HEK293 (cell line): ENCODE measurements at regions not wholly inside any gene's neighbourhood (a gene's known extent, or its start where the extent isn't known, plus 50 kb on each side); places are given as distances from the start of the nearest gene placed in this dataset.

Experiments
- ZBTB8A ChIP-seq: fragments of 450-650 bp; formaldehyde crosslinking; IDR thresholded peaks from 2 replicates; pipeline ENCODE4 v1.5.1; 2016; ENCODE audit warnings: missing biosample characterization, missing genetic modification characterization
- ZNF146 ChIP-seq: fragments of 450-650 bp; formaldehyde crosslinking; IDR thresholded peaks from 2 replicates; pipeline ENCODE4 v1.5.1; 2016; ENCODE audit warnings: missing biosample characterization, missing genetic modification characterization
- ZNF664 ChIP-seq: fragments of 450-650 bp; formaldehyde crosslinking; IDR thresholded peaks from 2 replicates; pipeline ENCODE4 v1.5.1; 2016; ENCODE audit warnings: missing biosample characterization, missing genetic modification characterization
- TF ChIP-seq, protein P1 (sequence below): fragments of 450-650 bp; formaldehyde crosslinking; IDR thresholded peaks from 2 replicates; pipeline ENCODE4 v1.5.1; 2016; ENCODE audit warnings: missing biosample characterization, missing genetic modification characterization
- TF ChIP-seq, protein P2 (sequence below): fragments of 450-650 bp; formaldehyde crosslinking; IDR thresholded peaks from 2 replicates; pipeline ENCODE4 v1.5.1; 2016; ENCODE audit warnings: missing biosample characterization, missing genetic modification characterization

DNA sequence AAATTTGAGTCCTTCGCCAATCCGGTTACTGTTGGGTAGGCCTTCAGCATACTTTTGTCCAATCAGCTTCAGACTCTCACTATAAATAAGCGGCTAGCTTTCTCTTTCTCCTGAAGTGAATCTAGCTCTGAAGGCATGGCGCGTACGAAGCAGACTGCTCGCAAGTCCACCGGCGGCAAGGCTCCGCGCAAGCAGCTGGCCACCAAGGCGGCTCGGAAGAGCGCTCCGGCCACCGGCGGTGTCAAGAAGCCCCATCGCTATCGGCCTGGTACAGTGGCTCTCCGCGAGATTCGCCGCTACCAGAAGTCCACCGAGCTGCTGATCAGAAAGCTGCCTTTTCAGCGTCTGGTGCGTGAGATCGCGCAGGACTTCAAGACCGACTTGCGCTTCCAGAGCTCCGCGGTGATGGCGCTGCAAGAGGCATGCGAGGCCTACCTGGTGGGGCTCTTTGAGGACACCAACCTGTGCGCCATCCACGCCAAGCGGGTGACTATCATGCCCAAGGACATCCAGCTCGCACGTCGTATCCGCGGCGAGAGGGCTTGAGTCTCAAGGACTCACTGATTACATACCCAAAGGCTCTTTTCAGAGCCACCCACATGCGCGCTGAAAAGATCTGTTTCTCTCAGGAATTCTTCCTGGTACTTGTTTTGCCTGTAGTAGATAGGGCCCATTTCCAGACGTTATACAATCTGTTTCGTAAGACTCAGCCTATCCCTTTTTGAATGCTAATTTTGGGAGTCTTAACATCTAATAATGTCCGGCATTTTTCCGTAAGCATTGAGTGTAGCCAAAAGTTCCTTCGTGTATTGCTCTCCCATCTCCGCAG lies 102.0 kb downstream of the OR2B2 start:
- TF ChIP-seq ZNF146 (tag by site-specific recombination) (no peak), ZBTB8A (tag by site-specific recombination) (no peak), ZNF664 (tag by site-specific recombination) (no peak)
- TF ChIP-seq, protein P1, sequence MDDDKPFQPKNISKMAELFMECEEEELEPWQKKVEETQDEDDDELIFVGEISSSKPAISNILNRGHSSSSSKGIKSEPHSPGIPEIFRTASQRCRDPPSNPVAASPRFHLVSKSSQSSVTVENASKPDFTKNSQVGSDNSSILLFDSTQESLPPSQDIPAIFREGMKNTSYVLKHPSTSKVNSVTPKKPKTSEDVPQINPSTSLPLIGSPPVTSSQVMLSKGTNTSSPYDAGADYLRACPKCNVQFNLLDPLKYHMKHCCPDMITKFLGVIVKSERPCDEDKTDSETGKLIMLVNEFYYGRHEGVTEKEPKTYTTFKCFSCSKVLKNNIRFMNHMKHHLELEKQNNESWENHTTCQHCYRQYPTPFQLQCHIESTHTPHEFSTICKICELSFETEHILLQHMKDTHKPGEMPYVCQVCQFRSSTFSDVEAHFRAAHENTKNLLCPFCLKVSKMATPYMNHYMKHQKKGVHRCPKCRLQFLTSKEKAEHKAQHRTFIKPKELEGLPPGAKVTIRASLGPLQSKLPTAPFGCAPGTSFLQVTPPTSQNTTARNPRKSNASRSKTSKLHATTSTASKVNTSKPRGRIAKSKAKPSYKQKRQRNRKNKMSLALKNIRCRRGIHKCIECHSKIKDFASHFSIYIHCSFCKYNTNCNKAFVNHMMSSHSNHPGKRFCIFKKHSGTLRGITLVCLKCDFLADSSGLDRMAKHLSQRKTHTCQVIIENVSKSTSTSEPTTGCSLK (tag by site-specific recombination): no peak
- TF ChIP-seq, protein P2, sequence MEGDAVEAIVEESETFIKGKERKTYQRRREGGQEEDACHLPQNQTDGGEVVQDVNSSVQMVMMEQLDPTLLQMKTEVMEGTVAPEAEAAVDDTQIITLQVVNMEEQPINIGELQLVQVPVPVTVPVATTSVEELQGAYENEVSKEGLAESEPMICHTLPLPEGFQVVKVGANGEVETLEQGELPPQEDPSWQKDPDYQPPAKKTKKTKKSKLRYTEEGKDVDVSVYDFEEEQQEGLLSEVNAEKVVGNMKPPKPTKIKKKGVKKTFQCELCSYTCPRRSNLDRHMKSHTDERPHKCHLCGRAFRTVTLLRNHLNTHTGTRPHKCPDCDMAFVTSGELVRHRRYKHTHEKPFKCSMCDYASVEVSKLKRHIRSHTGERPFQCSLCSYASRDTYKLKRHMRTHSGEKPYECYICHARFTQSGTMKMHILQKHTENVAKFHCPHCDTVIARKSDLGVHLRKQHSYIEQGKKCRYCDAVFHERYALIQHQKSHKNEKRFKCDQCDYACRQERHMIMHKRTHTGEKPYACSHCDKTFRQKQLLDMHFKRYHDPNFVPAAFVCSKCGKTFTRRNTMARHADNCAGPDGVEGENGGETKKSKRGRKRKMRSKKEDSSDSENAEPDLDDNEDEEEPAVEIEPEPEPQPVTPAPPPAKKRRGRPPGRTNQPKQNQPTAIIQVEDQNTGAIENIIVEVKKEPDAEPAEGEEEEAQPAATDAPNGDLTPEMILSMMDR (tag by site-specific recombination): peak; percentile 9; the same call in 1 of the 2 replicates
